SU-DHL-6 (cell line): ENCODE measurements at regions not wholly inside any gene's neighbourhood (a gene's known extent, or its start where the extent isn't known, plus 50 kb on each side); places are given as distances from the start of the nearest gene placed in this dataset.

Experiments
- H2AFZ ChIP-seq: fragments of 200-600 bp; sonication (generic); 2 replicates; pipeline ENCODE4 v1.6.1; 2014; ENCODE audit warnings: low read depth, mild to moderate bottlenecking, moderate library complexity, mixed read lengths, antibody characterized with exemption, low read length; ENCODE audit not compliant: severe bottlenecking
- H3F3A ChIP-seq: fragments of 200-600 bp; shearing (Covaris generic); 2 replicates; pipeline ENCODE4 v1.6.0; 2016; ENCODE audit warnings: antibody characterized with exemption, mild to moderate bottlenecking; ENCODE audit not compliant: insufficient read depth
- H3K27ac ChIP-seq: fragments of 200-600 bp; sonication (generic); 2 replicates; pipeline ENCODE4 v1.5.1; 2016; ENCODE audit warnings: low read depth, mild to moderate bottlenecking, low read length, moderate library complexity, mixed read lengths
- H3K27me3 ChIP-seq: fragments of 200-600 bp; sonication (generic), shearing (Covaris generic); 2 replicates; pipeline ENCODE4 v1.6.0; 2014; ENCODE audit warnings: mild to moderate bottlenecking, low read length
- H3K36me3 ChIP-seq: fragments of 200-600 bp; sonication (generic); 2 replicates; pipeline ENCODE4 v1.6.1; 2014; ENCODE audit warnings: mild to moderate bottlenecking, low read length, mixed read lengths
- H3K4me2 ChIP-seq: fragments of 300-600, 200-600 bp; shearing (Covaris generic), sonication (generic); 2 replicates; pipeline ENCODE4 v1.6.0; 2014; ENCODE audit warnings: low read length, low read depth, mild to moderate bottlenecking; ENCODE audit not compliant: poor library complexity, severe bottlenecking
- H3K4me3 ChIP-seq: fragments of 200-600 bp; sonication (generic); 2 replicates; pipeline ENCODE4 v1.5.1; 2014; ENCODE audit warnings: antibody characterized with exemption, low read length, mild to moderate bottlenecking, mixed read lengths; ENCODE audit not compliant: insufficient read depth, poor library complexity, severe bottlenecking
- H3K79me2 ChIP-seq: fragments of 200-600 bp; sonication (generic); 2 replicates; pipeline ENCODE4 v1.6.1; 2014; ENCODE audit warnings: mild to moderate bottlenecking, low read length, moderate library complexity; ENCODE audit not compliant: insufficient read depth
- H3K9ac ChIP-seq: fragments of 200-600 bp; sonication (generic); 2 replicates; pipeline ENCODE4 v1.7.0; 2014; ENCODE audit warnings: mild to moderate bottlenecking, low read length
- H3K9me2 ChIP-seq: fragments of 200-600 bp; sonication (generic); replicated peaks from 2 replicates; pipeline ENCODE4 v1.6.1; 2014; ENCODE audit warnings: low read length; ENCODE audit not compliant: insufficient read depth
- H3K9me3 ChIP-seq: fragments of 200-600 bp; sonication (generic); 2 replicates; pipeline ENCODE4 v1.6.1; 2014; ENCODE audit warnings: low read length, mixed read lengths; ENCODE audit not compliant: insufficient read depth
- H4K20me1 ChIP-seq: fragments of 200-600 bp; sonication (generic); 2 replicates; pipeline ENCODE4 v1.6.1; 2014; ENCODE audit warnings: low read depth, mild to moderate bottlenecking, antibody characterized with exemption, low read length, moderate library complexity, mixed read lengths
- CTCF ChIP-seq: fragments of 200-600 bp; sonication (generic); IDR thresholded peaks from one replicate; pipeline ENCODE4 v1.5.1; 2017; ENCODE audit warnings: antibody characterized with exemption, mild to moderate bottlenecking, low read length, moderate library complexity; ENCODE audit not compliant: insufficient read depth, poor library complexity, severe bottlenecking
- EZH2phosphoT487 ChIP-seq: fragments of 200-600 bp; sonication (generic), shearing (Covaris generic); conservative IDR thresholded peaks from 2 replicates; pipeline ENCODE4 v1.6.1; 2018; ENCODE audit warnings: mild to moderate bottlenecking, antibody characterized with exemption, low read length, moderate library complexity, mixed read lengths

GRCh38 chr10:114879541-114880158 is 58.1 kb downstream of the FHIP2A start:
- no peaks in the 10 kb centered on the region for H3K79me2 ChIP-seq
- no peak overlapping the region for H3K27ac ChIP-seq
- H3K9me2 ChIP-seq: no peaks in the 10 kb centered on the region
- no peak overlapping the region for H3K9ac ChIP-seq
- no peaks in the 10 kb centered on the region for H3K9me3 ChIP-seq
- no peak overlapping the region for H2AFZ ChIP-seq
- peak overlapping the region; percentile 30 for H3K4me2 ChIP-seq
- H3K27me3 ChIP-seq: no peaks in the 10 kb centered on the region
- TF ChIP-seq EZH2phosphoT487 (no peak), CTCF (peak; percentile 66)
- no peaks in the 10 kb centered on the region for H4K20me1 ChIP-seq
- no peak overlapping the region for H3K4me3 ChIP-seq
- H3K36me3 ChIP-seq: no peaks in the 10 kb centered on the region
- H3F3A ChIP-seq: no peaks in the 10 kb centered on the region

GRCh38 chr10:114881417-114881816 is 56.6 kb upstream of the TRUB1 start:
- no peak overlapping the region for H3K27ac ChIP-seq
- no peak overlapping the region for H2AFZ ChIP-seq
- no peaks in the 10 kb centered on the region for H3F3A ChIP-seq
- H3K9me3 ChIP-seq: no peaks in the 10 kb centered on the region
- H3K9me2 ChIP-seq: no peaks in the 10 kb centered on the region
- H4K20me1 ChIP-seq: no peaks in the 10 kb centered on the region
- no peak overlapping the region for H3K9ac ChIP-seq
- no peaks in the 10 kb centered on the region for H3K27me3 ChIP-seq
- H3K36me3 ChIP-seq: no peaks in the 10 kb centered on the region
- no peak overlapping the region for H3K4me2 ChIP-seq
- H3K4me3 ChIP-seq: no peak overlapping the region
- H3K79me2 ChIP-seq: no peaks in the 10 kb centered on the region
- TF ChIP-seq CTCF (no peak), EZH2phosphoT487 (no peak)

GRCh38 chr10:114881901-114882300 is 56.1 kb upstream of the TRUB1 start:
- H3F3A ChIP-seq: no peaks in the 10 kb centered on the region
- no peaks in the 10 kb centered on the region for H3K9me3 ChIP-seq
- H3K27ac ChIP-seq: no peak overlapping the region
- no peaks in the 10 kb centered on the region for H3K27me3 ChIP-seq
- TF ChIP-seq EZH2phosphoT487 (no peak), CTCF (no peak)
- H4K20me1 ChIP-seq: no peaks in the 10 kb centered on the region
- H3K79me2 ChIP-seq: no peaks in the 10 kb centered on the region
- H3K9me2 ChIP-seq: no peaks in the 10 kb centered on the region
- H3K36me3 ChIP-seq: no peaks in the 10 kb centered on the region
- H3K9ac ChIP-seq: no peak overlapping the region
- H3K4me3 ChIP-seq: no peak overlapping the region
- no peak overlapping the region for H2AFZ ChIP-seq
- no peak overlapping the region for H3K4me2 ChIP-seq
